MM.1S (cell line): ENCODE measurements at regions not wholly inside any gene's neighbourhood (a gene's known extent, or its start where the extent isn't known, plus 50 kb on each side); places are given as distances from the start of the nearest gene placed in this dataset.

ENCODE experiments used
- EZH2 ChIP-seq: fragments of 300-600 bp; sonication (generic); optimal IDR thresholded peaks from 2 replicates; pipeline ENCODE3; 2017; ENCODE audit warnings: low read depth, mild to moderate bottlenecking, antibody characterized with exemption, low read length, mixed read lengths
- EZH2phosphoT487 ChIP-seq: fragments of 300-600 bp; sonication (generic); IDR thresholded peaks from 2 replicates; pipeline ENCODE4 v1.6.1; 2018; ENCODE audit warnings: antibody characterized with exemption, low read length
- TF ChIP-seq, protein P1 (sequence below): fragments of 300-600 bp; sonication (generic); IDR thresholded peaks from 2 replicates; pipeline ENCODE4 v1.5.1; 2016; ENCODE audit warnings: antibody characterized with exemption, low read length, mixed read lengths

DNA sequence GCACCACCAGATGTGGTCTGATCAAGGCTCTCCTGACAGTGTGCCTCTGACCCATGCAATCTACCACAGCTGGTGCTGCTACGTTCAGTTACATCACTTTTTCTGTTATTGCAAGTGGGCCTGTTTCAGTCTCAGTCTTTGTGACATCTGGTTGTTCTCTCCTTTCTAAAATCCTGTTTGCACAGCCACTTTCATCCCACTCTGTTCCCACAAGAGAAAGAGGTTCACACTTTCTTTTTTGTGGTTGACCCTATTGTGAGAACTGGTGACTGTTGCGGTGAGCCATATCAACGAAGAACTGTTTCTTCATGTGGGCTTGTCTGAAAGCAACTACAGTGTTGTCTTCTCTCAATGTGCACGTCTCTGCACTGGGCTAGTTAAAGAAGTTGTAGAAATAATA is 342.8 kb upstream of the ARPP21 start:
- TF ChIP-seq, protein P1, sequence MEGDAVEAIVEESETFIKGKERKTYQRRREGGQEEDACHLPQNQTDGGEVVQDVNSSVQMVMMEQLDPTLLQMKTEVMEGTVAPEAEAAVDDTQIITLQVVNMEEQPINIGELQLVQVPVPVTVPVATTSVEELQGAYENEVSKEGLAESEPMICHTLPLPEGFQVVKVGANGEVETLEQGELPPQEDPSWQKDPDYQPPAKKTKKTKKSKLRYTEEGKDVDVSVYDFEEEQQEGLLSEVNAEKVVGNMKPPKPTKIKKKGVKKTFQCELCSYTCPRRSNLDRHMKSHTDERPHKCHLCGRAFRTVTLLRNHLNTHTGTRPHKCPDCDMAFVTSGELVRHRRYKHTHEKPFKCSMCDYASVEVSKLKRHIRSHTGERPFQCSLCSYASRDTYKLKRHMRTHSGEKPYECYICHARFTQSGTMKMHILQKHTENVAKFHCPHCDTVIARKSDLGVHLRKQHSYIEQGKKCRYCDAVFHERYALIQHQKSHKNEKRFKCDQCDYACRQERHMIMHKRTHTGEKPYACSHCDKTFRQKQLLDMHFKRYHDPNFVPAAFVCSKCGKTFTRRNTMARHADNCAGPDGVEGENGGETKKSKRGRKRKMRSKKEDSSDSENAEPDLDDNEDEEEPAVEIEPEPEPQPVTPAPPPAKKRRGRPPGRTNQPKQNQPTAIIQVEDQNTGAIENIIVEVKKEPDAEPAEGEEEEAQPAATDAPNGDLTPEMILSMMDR: no peak
- TF ChIP-seq EZH2phosphoT487 (peak; percentile 92), EZH2 (no peak)
